ENCODE measurements at regions not wholly inside any gene's neighbourhood (a gene's known extent, or its start where the extent isn't known, plus 50 kb on each side); places are given as distances from the start of the nearest gene placed in this dataset.
"Not testable (repeated sequence)": the region's sequence is repeated elsewhere in the genome, so short reads cannot be mapped to it uniquely, and the experiment has no call there.

GRCh38 chr1:190847166-190847565, 369.5 kb upstream of the BRINP3 start:
- no peak for DNase-seq

GRCh38 chr1:190849346-190849745, 371.7 kb upstream of the BRINP3 start:
- DNase-seq: no peak

GRCh38 chr1:190852611-190853010, 374.9 kb upstream of the BRINP3 start:
- no peak for DNase-seq

- DNase-seq: no peak
These were observed 380.5 kb upstream of the BRINP3 start for GRCh38 chr1:190858140-190858539.

- DNase-seq: no peak
These were observed 386.5 kb upstream of the BRINP3 start for GRCh38 chr1:190864013-190864641.

- no peak for DNase-seq
These were observed 402.7 kb upstream of the BRINP3 start for GRCh38 chr1:190880352-190880751.

GRCh38 chr1:190881064-190881463, 403.4 kb upstream of the BRINP3 start:
- DNase-seq: no peak

- no peak for DNase-seq
These were observed 419.6 kb upstream of the BRINP3 start for GRCh38 chr1:190897233-190897632.

- DNase-seq: no peak
These were observed 426.5 kb upstream of the BRINP3 start for GRCh38 chr1:190904091-190904695.

- no peak for DNase-seq
These were observed 428.6 kb upstream of the BRINP3 start for GRCh38 chr1:190906206-190906725.

GRCh38 chr1:190908246-190908645, 430.6 kb upstream of the BRINP3 start:
- no peak for DNase-seq

GRCh38 chr1:190908691-190909090, 431.0 kb upstream of the BRINP3 start:
- no peak for DNase-seq

GRCh38 chr1:190935925-190936324, 458.3 kb upstream of the BRINP3 start:
- DNase-seq: no peak

GRCh38 chr1:190936337-190936736, 458.7 kb upstream of the BRINP3 start:
- DNase-seq: no peak

- DNase-seq: no peak
These were observed 463.3 kb upstream of the BRINP3 start for GRCh38 chr1:190940951-190941350.

GRCh38 chr1:190942475-190942874, 464.8 kb upstream of the BRINP3 start:
- DNase-seq: no peak

- DNase-seq: not testable (repeated sequence)
These were observed 466.1 kb upstream of the BRINP3 start for GRCh38 chr1:190943722-190944121.

- no peak for DNase-seq
These were observed 472.3 kb upstream of the BRINP3 start for GRCh38 chr1:190949939-190950338.

- DNase-seq: no peak
These were observed 479.9 kb upstream of the BRINP3 start for GRCh38 chr1:190957565-190957964.

GRCh38 chr1:190963321-190963720, 485.7 kb upstream of the BRINP3 start:
- no peak for DNase-seq

- no peak for DNase-seq
These were observed 498.2 kb upstream of the BRINP3 start for GRCh38 chr1:190975827-190976226.

GRCh38 chr1:191002768-191003167, 525.1 kb upstream of the BRINP3 start:
- no peak for DNase-seq

- no peak for DNase-seq
These were observed 539.1 kb upstream of the BRINP3 start for GRCh38 chr1:191016765-191017164.

- DNase-seq: no peak
These were observed 545.2 kb upstream of the BRINP3 start for GRCh38 chr1:191022856-191023255.

Measured in NCI-H2081 treated with DMSO at 0.1 percent for 48 hours (cell line).